ENCODE measurements at regions not wholly inside any gene's neighbourhood (a gene's known extent, or its start where the extent isn't known, plus 50 kb on each side); places are given as distances from the start of the nearest gene placed in this dataset.

GRCh38 chr7:156116514-156117215 is 304.4 kb upstream of the SHH start:
- DNase-seq: no peak

GRCh38 chr7:156115582-156115981 is 303.3 kb upstream of the SHH start:
- DNase-seq: no peak

- DNase-seq: no peak
Observed at GRCh38 chr7:156113731-156114130, 301.5 kb upstream of the SHH start.

GRCh38 chr7:156109988-156110387 is 297.7 kb upstream of the SHH start:
- no peak for DNase-seq

GRCh38 chr7:156109076-156109475 is 296.8 kb upstream of the SHH start:
- no peak for DNase-seq

GRCh38 chr7:156107957-156108356 is 295.7 kb upstream of the SHH start:
- no peak for DNase-seq

- DNase-seq: no peak
Observed at GRCh38 chr7:156106107-156106426, 293.8 kb upstream of the SHH start.

- no peak for DNase-seq
Observed at GRCh38 chr7:156105337-156106106, 293.3 kb upstream of the SHH start.

- DNase-seq: no peak
Observed at GRCh38 chr7:156104501-156105336, 292.5 kb upstream of the SHH start.

GRCh38 chr7:156102267-156102666 is 290.0 kb upstream of the SHH start:
- DNase-seq: no peak

- no peak for DNase-seq
Observed at GRCh38 chr7:156101355-156101754, 289.1 kb upstream of the SHH start.

- no peak for DNase-seq
Observed at GRCh38 chr7:156100086-156100485, 287.8 kb upstream of the SHH start.

GRCh38 chr7:156099085-156099484 is 286.8 kb upstream of the SHH start:
- DNase-seq: no peak

GRCh38 chr7:156096771-156097538 is 284.7 kb upstream of the SHH start:
- DNase-seq: no peak

- no peak for DNase-seq
Observed at GRCh38 chr7:156095908-156096539, 283.8 kb upstream of the SHH start.

GRCh38 chr7:156094350-156095146 is 282.3 kb upstream of the SHH start:
- no peak for DNase-seq

GRCh38 chr7:156092307-156092706 is 280.0 kb upstream of the SHH start:
- DNase-seq: no peak

- DNase-seq: no peak
Observed at GRCh38 chr7:156091519-156092080, 279.3 kb upstream of the SHH start.

GRCh38 chr7:156090988-156091387 is 278.7 kb upstream of the SHH start:
- DNase-seq: no peak

GRCh38 chr7:156089222-156089621 is 277.0 kb upstream of the SHH start:
- no peak for DNase-seq

- no peak for DNase-seq
Observed at GRCh38 chr7:156088115-156088514, 275.9 kb upstream of the SHH start.

Measured in KG1 (cell line).